Ectodermal cell (in vitro differentiated cells): ENCODE measurements at regions not wholly inside any gene's neighbourhood (a gene's known extent, or its start where the extent isn't known, plus 50 kb on each side); places are given as distances from the start of the nearest gene placed in this dataset.

Experiments used
- H3K27ac ChIP-seq: 2 replicates; pipeline ENCODE4 v1.7.0; 2013; ENCODE audit warnings: mild to moderate bottlenecking, low read depth, low read length; ENCODE audit not compliant: insufficient read depth, poor library complexity, severe bottlenecking
- H3K27me3 ChIP-seq: 2 replicates; pipeline ENCODE4 v1.7.0; 2013; ENCODE audit warnings: mild to moderate bottlenecking, low read length; ENCODE audit not compliant: insufficient read depth, control insufficient read depth, poor library complexity, severe bottlenecking
- H3K36me3 ChIP-seq: one replicate; pipeline ENCODE4 v1.7.0; 2013; ENCODE audit warnings: low read length; ENCODE audit not compliant: control insufficient read depth, insufficient read depth
- H3K4me1 ChIP-seq: one replicate; pipeline ENCODE4 v1.7.0; 2013; ENCODE audit warnings: low read length; ENCODE audit not compliant: control insufficient read depth, insufficient read depth
- H3K4me3 ChIP-seq: 2 replicates; pipeline ENCODE4 v1.7.0; 2013; ENCODE audit warnings: low read depth, low read length, control low read depth; ENCODE audit not compliant: insufficient read depth
- H3K9me3 ChIP-seq: 2 replicates; pipeline ENCODE4 v1.7.0; 2013; ENCODE audit warnings: mild to moderate bottlenecking, low read length, moderate library complexity; ENCODE audit not compliant: control insufficient read depth
- WGBS, 2 experiments: methylation state at CpG; one replicate each; pipeline ENCODE4 v1.1.7; 2013; ENCODE audit warnings: missing lambda C conversion rate in 2 of 2; 5-methylcytosine and 5-hydroxymethylcytosine counted together

DNA sequence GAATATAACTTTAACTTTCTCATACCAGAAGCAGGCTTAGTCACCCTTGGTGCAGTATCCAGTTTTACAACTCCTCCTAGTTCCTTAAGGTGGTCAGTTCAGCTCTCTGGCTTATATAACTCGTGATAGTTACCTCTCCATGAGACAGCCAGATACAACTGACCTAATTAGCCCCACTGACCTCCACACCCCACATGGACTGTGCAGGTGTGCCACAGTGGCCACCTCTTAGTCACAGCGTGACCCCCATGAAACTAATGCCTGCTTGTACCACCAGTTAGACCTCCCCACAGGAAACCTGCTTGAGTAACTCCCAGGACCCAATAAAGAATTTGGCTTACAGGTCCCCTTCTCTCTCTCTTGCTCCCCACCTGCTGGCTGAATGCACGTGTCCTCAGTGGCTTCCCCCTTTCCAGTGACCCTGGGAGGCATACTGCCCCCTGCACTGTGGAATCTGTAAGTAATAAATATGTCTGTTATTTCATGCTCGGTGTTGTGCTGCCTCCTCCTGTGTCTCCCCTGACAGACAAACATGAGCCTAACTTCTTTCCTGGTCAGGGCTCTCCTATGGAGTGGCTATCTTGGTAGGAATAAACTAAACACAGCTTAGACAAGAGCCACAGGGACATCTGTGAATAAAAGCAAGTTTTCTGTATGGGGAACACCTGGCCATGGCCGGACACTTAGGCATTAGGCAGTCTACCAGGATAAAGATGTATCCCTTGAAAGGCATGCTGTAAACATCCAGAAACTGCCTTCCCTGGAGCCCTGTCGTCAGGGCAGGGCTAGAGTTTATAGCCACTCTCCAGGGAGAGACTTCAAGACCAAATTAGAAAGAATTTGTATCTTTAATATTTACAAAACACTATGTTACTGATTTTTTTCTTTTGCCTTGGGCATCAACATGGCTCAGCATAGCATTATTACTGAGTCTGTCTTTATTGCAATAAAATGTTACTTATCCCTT lies 209.7 kb upstream of the BOD1L1 start:
- Histone ChIP-seq H3K36me3 (no peaks in the 10 kb centered on the region), H3K4me3 (no peak overlapping the region), H3K27ac (no peak overlapping the region), H3K27me3 (no peaks in the 10 kb centered on the region), H3K9me3 (no peaks in the 10 kb centered on the region), H3K4me1 (no peaks in the 10 kb centered on the region)
- WGBS, 2 experiments, result 69 to 70% methylated on average over 6 of the region's 6 CpGs

DNA sequence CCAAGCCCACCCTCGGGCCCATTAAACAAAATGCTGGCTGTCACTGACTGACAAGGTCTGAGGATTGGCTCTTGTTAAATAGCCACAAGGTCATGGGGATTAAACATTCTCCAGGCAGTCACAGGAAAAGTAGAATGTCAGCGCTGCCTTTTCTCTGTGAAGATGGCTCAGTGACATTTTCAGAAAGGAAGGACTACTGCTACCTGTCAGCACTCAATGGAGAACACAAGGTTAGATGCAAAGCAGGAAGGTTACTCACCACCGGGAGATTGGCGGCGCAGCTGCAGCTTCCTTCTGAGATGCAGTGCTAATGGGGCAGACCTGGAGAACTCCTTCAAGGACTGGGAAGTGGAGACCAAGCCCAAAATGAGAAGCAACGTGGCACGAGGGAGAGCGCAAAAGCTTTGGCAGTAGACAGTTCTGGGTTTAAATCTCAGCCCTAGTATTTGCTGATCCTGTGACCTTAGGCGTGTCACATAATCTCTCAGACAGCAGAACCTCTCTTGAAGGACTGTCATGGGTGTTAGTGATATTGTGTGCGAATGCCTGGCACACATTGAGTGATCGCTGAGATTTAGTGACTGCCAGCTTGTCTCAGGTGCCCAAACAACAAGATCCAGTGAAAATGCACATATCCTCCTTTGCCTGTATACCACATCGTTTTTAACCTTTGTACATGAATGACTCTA lies 213.1 kb upstream of the BOD1L1 start:
- no peaks in the 10 kb centered on the region for H3K36me3 ChIP-seq
- 85 to 86% methylated on average over 12 of the region's 12 CpGs for WGBS, 2 experiments
- no peaks in the 10 kb centered on the region for H3K4me1 ChIP-seq
- no peak overlapping the region for H3K27ac ChIP-seq
- no peak overlapping the region for H3K4me3 ChIP-seq
- H3K9me3 ChIP-seq, result no peaks in the 10 kb centered on the region
- no peaks in the 10 kb centered on the region for H3K27me3 ChIP-seq

DNA sequence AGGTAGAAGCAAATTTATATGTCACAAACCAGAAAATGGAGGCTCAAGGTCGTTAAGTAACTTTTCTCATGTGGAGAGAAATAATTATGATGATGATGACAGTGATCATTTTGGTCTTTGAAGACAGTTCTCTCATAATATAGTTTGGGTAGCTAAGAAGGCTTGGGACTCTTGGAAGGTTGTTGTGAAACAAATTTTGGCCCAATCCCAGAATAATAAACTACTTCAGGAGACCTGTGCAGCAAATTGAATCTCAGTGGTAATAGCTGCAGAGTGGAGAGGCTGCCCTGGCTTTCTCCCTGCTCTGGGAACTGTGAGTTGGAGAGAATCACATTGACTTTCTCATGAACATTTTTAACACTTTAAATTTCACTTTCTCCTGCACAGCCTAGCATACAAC lies 217.2 kb upstream of the BOD1L1 start:
- Histone ChIP-seq H3K27me3 (no peaks in the 10 kb centered on the region), H3K4me3 (no peak overlapping the region), H3K27ac (no peak overlapping the region), H3K4me1 (no peaks in the 10 kb centered on the region), H3K36me3 (no peaks in the 10 kb centered on the region), H3K9me3 (no peaks in the 10 kb centered on the region)
- 77 to 84% methylated on average over 1 of the region's 1 CpG for WGBS, 2 experiments

DNA sequence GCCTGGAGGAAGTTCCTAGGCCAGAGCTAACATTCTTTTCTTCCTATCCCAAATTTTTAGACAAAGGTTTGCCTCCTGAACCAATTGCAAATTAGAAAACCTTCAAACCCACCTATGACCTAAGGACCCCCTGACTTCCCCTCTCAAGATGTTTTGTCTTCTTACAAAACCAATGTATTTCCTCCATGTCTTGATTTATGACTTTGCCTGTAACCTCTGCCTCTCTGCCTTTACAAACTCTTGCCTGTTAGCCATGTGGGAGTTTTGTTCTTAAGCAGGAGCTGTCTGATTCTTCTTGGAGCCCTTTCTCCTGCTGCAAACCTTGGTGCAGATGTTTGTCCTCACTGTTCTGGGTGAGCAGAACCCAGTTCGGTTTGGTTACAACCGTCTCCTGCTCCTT lies 222.3 kb upstream of the BOD1L1 start:
- H3K27ac ChIP-seq, result no peak overlapping the region
- 90 to 97% methylated on average over 2 of the region's 2 CpGs for WGBS, 2 experiments
- H3K4me3 ChIP-seq, result no peak overlapping the region
- H3K4me1 ChIP-seq, result no peaks in the 10 kb centered on the region
- H3K27me3 ChIP-seq, result no peaks in the 10 kb centered on the region
- H3K9me3 ChIP-seq, result no peaks in the 10 kb centered on the region
- no peaks in the 10 kb centered on the region for H3K36me3 ChIP-seq

DNA sequence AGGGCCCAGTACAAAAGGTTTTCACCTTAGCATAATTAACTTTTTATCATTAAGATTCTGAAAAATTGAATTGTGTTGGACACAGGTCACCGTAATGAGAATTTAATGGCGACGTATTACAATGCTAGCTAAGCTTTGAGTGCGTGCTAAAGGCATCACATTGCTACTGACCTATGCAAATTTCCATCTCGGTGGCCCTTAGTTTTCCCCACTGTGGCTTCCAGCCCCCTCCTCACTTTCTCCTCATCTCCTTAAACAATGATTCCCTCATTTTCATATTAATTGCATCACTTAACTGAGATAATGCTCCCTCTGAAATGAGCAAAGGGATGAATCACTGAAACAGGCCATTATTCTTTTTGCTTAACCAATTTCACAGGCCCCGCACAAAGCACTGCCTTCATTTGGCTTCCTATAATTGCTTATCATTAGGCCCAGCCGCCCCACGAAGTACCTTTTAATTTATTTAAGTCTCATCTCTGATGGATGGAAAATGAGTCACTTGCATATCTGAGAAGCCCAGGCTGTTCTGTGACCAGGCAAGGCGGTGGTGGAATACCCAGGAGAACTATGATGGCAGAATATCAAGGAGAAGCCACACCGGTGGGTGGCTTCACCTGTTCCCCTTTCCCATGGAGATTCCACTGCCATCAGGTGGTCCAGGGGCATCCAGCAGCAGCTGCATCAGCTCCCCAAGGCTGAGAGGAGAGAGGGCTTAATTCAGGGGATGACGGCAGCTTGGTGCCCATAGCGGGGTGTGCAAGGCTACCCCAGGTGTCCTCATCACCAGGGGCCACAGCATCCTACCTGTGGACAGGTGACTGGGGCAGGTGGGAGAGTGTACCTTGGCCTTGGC lies 223.8 kb upstream of the BOD1L1 start:
- Histone ChIP-seq H3K4me1 (no peaks in the 10 kb centered on the region), H3K27ac (no peak overlapping the region), H3K36me3 (no peaks in the 10 kb centered on the region), H3K9me3 (no peaks in the 10 kb centered on the region), H3K27me3 (no peaks in the 10 kb centered on the region), H3K4me3 (no peak overlapping the region)
- WGBS, 2 experiments, result 93 to 94% methylated on average over 12 of the region's 12 CpGs

DNA sequence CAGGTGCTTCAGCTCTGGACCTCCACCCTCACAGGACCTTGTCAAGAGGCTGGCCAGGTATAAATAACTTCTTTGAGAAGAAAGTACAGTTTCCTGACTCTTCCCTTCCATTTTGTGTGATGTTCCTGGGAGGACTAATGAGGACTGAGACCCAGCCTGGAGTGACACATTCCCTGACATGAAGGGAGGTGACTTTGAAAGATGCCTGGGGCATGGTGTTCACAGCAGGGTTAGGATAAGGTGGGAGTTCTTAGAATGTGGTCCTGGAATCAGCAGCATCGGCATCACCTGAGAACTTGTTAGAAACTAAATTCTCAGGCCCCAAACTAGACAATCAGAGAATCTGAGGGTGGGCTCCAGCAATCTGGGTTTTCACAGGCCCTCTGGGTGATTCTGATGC lies 224.9 kb upstream of the BOD1L1 start:
- Histone ChIP-seq H3K27me3 (no peaks in the 10 kb centered on the region), H3K4me1 (no peaks in the 10 kb centered on the region), H3K9me3 (no peaks in the 10 kb centered on the region), H3K36me3 (no peaks in the 10 kb centered on the region), H3K4me3 (no peak overlapping the region), H3K27ac (no peak overlapping the region)
- 89 to 91% methylated on average over 1 of the region's 1 CpG for WGBS, 2 experiments

DNA sequence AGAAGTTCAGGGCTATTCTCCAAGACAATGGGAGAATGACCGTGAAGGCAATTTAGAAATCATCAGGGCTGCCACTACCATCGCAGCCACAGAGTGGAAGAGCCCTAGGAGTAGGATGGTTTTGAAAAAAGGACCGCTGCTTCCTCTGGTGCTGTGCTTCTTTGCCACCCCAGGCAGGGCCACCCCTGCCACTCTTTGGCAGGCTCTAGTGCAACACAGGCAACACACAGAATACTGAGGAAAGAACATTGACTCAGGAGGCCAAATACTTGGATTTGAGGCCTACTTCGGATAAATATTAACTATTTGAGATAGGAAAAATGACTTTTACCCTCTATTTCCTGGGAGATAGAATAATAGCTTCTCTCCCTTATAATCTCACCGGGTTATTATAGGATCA lies 228.9 kb upstream of the BOD1L1 start:
- no peaks in the 10 kb centered on the region for H3K9me3 ChIP-seq
- 87 to 92% methylated on average over 3 to 4 of the region's 5 CpGs for WGBS, 2 experiments
- no peak overlapping the region for H3K4me3 ChIP-seq
- H3K36me3 ChIP-seq, result no peaks in the 10 kb centered on the region
- no peak overlapping the region for H3K27ac ChIP-seq
- no peaks in the 10 kb centered on the region for H3K4me1 ChIP-seq
- H3K27me3 ChIP-seq, result no peaks in the 10 kb centered on the region

DNA sequence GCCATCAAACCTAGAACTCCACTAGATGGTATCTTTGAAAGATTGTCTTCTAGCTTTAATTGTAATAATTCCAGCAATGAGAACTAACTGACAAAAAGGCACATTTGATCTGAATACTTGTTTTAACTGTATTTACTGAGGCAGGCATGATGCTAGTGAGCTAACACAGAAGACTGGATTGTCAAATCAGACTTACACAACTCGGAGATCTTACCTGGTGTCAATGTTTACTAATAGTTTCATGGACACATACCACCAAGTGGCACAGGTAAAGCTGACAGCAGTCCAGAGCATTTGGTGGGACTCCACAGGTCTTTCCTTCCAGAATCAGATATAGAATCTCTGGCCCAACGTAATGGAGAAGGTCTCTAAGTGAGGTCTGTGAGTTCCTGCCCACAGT lies 229.9 kb upstream of the BOD1L1 start:
- no peaks in the 10 kb centered on the region for H3K27me3 ChIP-seq
- H3K4me1 ChIP-seq, result no peaks in the 10 kb centered on the region
- H3K9me3 ChIP-seq, result no peaks in the 10 kb centered on the region
- 88 to 97% methylated on average over 2 of the region's 2 CpGs for WGBS, 2 experiments
- no peak overlapping the region for H3K4me3 ChIP-seq
- no peaks in the 10 kb centered on the region for H3K36me3 ChIP-seq
- no peak overlapping the region for H3K27ac ChIP-seq

DNA sequence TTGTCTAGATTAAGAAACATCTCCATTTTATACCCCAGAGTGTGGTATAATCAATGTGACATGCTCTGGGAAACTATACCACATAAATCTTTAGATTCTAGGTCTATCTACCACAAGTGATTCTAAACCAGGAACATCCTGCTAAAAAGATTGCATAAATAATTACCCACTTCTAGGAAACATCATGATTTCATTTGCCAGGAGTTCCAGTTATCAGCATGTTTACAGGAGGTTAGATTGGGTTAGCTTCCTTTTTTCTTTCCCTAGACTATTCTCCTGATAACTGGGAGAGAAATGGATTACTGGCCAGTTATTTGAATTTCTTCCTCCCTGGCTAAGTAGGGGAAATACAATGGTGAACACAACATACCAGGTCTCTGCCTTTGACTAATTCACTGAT lies 230.3 kb upstream of the BOD1L1 start:
- Histone ChIP-seq H3K27me3 (no peaks in the 10 kb centered on the region), H3K9me3 (no peaks in the 10 kb centered on the region), H3K4me1 (no peaks in the 10 kb centered on the region), H3K36me3 (no peaks in the 10 kb centered on the region), H3K27ac (no peak overlapping the region), H3K4me3 (no peak overlapping the region)

DNA sequence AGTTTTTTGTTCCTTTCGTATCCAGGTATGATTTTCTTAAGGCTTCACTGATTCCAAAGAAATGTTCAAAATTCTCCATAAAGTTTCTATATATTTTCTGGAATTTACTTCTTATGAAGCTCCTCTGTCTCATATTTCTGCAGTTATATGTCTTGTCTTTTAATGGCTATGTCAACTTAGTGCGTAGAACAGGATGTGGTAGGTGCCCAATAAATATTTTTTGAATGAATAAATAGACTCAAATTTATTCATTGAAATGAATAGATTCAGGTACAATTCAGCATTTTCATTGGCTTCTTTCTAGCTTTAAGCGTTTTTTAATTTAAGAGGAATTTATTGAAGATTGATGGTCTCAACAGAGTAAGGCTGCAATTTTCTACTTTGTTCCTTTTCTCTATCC lies 231.9 kb upstream of the BOD1L1 start:
- no peaks in the 10 kb centered on the region for H3K36me3 ChIP-seq
- no peaks in the 10 kb centered on the region for H3K4me1 ChIP-seq
- no peak overlapping the region for H3K27ac ChIP-seq
- no peak overlapping the region for H3K4me3 ChIP-seq
- 94 to 100% methylated on average over 1 to 2 of the region's 3 CpGs for WGBS, 2 experiments
- no peaks in the 10 kb centered on the region for H3K9me3 ChIP-seq
- no peaks in the 10 kb centered on the region for H3K27me3 ChIP-seq
